Activated CD4-positive, alpha-beta memory T cell treated with anti-CD3 and anti-CD28 coated beads for 36 hours (primary cell): ENCODE measurements at regions not wholly inside any gene's neighbourhood (a gene's known extent, or its start where the extent isn't known, plus 50 kb on each side); places are given as distances from the start of the nearest gene placed in this dataset.
"Not testable (repeated sequence)": the region's sequence is repeated elsewhere in the genome, so short reads cannot be mapped to it uniquely, and the experiment has no call there.

Experiments used
- CTCF ChIA-PET: fragments of 350-600 bp; sonication (Branson Sonifier 250); formaldehyde crosslinking; loops from one replicate; lab custom pipeline; 2021; ENCODE audit warnings: antibody characterized with exemption, inconsistent platforms; lab: Charles Lee
- POLR2A ChIA-PET: fragments of 350-600 bp; sonication (Branson Sonifier 250); formaldehyde crosslinking; loops from one replicate; lab custom pipeline; 2021; ENCODE audit warnings: antibody characterized with exemption; lab: Charles Lee
- DNase-seq: peaks from one replicate; pipeline ENCODE4 v3.0.0-alpha.2; 2020
- H3K27ac Mint-ChIP-seq: one replicate; pipeline ENCODE4 v1.8.0; 2021; ENCODE audit warnings: mixed read lengths
- H3K27me3 Mint-ChIP-seq: one replicate; pipeline ENCODE4 v1.8.0; 2021; ENCODE audit warnings: mixed read lengths
- H3K36me3 Mint-ChIP-seq: one replicate; pipeline ENCODE4 v1.8.0; 2021; ENCODE audit warnings: mixed read lengths
- H3K4me1 Mint-ChIP-seq: one replicate; pipeline ENCODE4 v1.8.0; 2021; ENCODE audit warnings: low read depth, mixed read lengths
- H3K4me3 Mint-ChIP-seq: one replicate; pipeline ENCODE4 v1.8.0; 2021; ENCODE audit warnings: mild to moderate bottlenecking, mixed read lengths
- H3K9me3 Mint-ChIP-seq: one replicate; pipeline ENCODE4 v1.8.0; 2021; ENCODE audit warnings: mixed read lengths
- intact Hi-C: fragments of 100-400 bp; cut with micrococcal nuclease; formaldehyde crosslinking; loops from one replicate; pipeline ENCODE4 v1.15.1; 2023

DNA sequence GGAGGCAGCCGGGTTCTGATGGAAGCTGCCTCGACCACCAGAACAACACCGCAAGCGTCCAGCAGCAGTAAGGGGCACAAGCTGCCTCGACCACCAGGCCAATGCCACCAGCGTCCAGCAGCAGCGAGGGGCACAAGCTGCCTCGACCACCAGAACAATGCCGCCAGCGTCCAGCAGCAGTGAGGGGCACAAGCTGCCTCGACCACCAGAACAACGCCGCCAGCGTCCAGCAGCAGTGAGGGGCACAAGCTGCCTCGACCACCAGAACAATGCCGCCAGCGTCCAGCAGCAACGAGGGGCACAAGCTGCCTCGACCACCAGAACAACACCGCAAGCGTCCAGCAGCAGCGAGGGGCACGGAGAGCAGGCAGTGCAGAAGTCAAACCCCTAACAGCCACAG is 94.9 kb downstream of the TMEM18 start:
- POLR2A ChIA-PET, H3K4me3 Mint-ChIP-seq, H3K36me3 Mint-ChIP-seq, DNase-seq, H3K9me3 Mint-ChIP-seq, intact Hi-C loops, H3K27ac Mint-ChIP-seq, H3K27me3 Mint-ChIP-seq: not testable (repeated sequence)
- peaks cover 14% of the 10 kb centered on the region for H3K4me1 Mint-ChIP-seq
- CTCF ChIA-PET, result interaction anchor here (0.5 kb wide), 1 partner anchor 559 kb away, joined by 3 read pairs; no protein-coding TSS in a partner anchor

DNA sequence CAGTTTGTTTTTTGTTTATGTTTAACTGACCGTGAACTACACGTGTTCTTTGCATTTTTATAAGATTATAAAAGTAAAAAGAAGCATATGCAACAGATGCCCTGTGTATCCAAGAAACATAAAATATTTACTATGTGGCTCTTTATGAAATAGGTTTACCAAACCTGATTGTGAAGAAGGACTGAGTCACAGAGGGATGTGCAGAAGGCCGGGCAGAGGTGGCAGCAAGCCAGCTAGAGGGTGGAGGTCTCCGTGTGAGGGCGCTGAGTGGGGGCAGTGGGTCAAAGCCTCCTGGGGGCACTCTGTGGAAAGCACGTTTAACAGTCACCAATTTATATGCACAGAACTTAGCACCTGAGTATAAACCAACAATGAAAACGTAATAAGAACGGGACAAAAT is 97.2 kb downstream of the TMEM18 start:
- POLR2A ChIA-PET, result no interaction called here
- Mint-ChIP-seq H3K4me3 (no peak overlapping the region), H3K4me1 (peaks cover 6% of the 10 kb centered on the region), H3K9me3 (peaks cover 14% of the 10 kb centered on the region), H3K27ac (no peak overlapping the region), H3K27me3 (peaks cover 5% of the 10 kb centered on the region), H3K36me3 (no peaks in the 10 kb centered on the region)
- DNase-seq, result no peak
- CTCF ChIA-PET, result no interaction called here
- intact Hi-C loops, result no loop called here

DNA sequence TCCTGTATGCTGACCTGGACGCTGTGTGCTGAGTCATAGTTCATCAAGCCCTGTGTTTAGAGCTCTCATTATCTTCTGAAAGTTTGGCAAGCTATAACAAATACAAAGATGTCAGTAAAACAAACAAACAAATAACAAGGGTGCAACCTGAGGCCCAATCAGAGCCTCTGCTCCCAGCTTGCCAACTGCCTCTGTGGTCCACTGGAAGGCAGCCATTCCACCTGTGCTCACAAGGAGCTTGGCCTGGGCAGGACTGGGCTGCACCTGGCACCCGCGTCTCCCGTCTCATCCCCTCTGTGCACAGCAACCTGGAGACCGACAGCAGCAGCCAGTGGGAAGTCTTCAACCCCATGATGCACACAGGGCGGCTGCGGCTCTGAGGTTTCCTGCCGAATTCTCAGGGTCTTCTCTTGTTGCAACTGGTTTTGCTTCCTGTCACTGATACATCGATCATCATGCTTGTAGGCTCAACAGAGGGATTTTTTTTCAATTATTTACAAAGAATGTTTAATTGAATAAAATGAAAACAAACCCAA is 97.8 kb downstream of the TMEM18 start:
- peaks cover 14% of the 10 kb centered on the region for H3K9me3 Mint-ChIP-seq
- no peak overlapping the region for H3K4me3 Mint-ChIP-seq
- POLR2A ChIA-PET, result no interaction called here
- no peak overlapping the region for H3K27ac Mint-ChIP-seq
- H3K27me3 Mint-ChIP-seq, result peaks cover 5% of the 10 kb centered on the region
- no peaks in the 10 kb centered on the region for H3K36me3 Mint-ChIP-seq
- intact Hi-C loops, result no loop called here
- no peak for DNase-seq
- peaks cover under 1% of the 10 kb centered on the region for H3K4me1 Mint-ChIP-seq
- CTCF ChIA-PET, result no interaction called here

DNA sequence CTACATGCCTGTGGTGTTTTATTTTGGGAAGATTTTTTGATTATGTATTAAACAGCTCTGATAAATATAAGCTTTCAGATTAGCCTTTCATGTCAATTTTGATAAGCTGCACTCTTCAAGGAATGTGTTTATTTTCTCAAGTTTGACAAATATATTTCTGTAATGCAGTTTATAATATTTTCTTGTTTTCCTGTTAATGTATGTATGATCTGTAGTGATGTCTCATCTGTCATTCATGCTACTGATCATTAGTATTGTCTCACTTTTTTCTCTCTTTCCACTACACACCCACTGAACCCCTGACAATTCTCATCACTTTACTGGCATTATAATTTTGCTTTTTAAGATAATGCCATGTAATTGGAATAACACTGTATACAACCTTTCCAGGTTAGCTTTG is 100.9 kb downstream of the TMEM18 start:
- H3K9me3 Mint-ChIP-seq, result peaks cover 18% of the 10 kb centered on the region
- no peak overlapping the region for H3K4me3 Mint-ChIP-seq
- CTCF ChIA-PET, result no interaction called here
- no peak overlapping the region for H3K27ac Mint-ChIP-seq
- no peaks in the 10 kb centered on the region for H3K36me3 Mint-ChIP-seq
- no peak for DNase-seq
- peaks cover 14% of the 10 kb centered on the region for H3K27me3 Mint-ChIP-seq
- POLR2A ChIA-PET, result no interaction called here
- no peaks in the 10 kb centered on the region for H3K4me1 Mint-ChIP-seq
- intact Hi-C loops, result no loop called here

DNA sequence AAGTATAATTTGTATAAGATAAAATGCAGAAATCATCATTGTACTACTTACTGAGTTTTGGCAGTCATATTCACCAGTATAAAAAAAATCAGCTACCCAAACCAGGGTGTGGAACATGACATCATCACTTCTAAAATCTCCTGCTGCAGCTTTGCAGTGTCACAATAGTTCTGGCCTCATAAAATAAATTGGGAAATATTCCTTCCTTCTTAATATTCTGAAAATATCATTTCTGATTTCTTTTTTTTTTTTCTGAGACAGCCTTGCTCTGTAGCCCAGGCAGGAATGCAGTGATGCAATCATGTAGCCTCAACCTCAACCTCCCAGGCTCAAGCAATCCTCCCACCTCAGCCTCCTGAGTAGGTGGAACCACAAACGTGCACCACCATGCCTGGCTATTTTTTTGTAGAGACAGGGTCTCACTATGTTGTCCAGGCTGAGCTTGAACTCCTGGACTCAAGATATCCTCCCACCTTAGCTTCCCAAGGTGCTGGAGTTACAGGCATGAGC is 101.4 kb downstream of the TMEM18 start:
- H3K9me3 Mint-ChIP-seq, result peaks cover 20% of the 10 kb centered on the region
- peaks cover 16% of the 10 kb centered on the region for H3K27me3 Mint-ChIP-seq
- no peak for DNase-seq
- H3K4me3 Mint-ChIP-seq, result no peak overlapping the region
- no peaks in the 10 kb centered on the region for H3K36me3 Mint-ChIP-seq
- intact Hi-C loops, result no loop called here
- H3K27ac Mint-ChIP-seq, result no peak overlapping the region
- CTCF ChIA-PET, result no interaction called here
- H3K4me1 Mint-ChIP-seq, result no peaks in the 10 kb centered on the region
- POLR2A ChIA-PET, result no interaction called here

DNA sequence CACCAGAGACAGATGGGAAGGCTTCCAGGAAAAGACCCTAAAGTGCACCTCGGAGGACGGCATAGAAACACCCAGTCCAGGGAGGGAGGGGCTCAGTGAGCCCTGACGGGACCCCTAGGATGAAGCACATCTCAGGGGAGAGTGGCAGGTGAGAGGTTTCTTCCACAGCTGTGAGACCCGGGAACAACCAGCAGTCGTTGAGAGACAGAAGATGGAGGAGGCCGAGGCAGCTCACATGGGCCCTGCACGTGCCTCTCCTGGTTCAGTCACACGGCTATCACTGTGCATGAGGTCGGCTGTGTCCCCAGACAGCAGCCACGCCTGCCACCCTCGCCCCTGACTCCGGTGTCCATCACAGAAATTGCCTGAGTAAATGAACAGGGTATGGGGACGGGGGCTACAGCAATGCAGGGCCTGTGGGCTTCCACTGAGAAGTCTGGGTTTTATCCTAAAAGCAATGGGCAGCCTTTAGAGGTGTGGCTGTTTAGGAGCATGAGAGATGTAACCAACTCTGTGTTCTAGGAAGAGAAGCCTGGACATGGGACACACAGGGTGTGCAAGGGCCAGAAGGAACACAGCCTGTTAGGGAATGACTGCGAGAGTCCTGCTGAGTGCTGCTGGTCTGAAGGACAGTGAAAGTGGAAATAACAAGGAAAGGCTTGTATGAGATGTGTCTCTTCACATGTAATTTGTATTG is 102.0 kb downstream of the TMEM18 start:
- no peak overlapping the region for H3K4me3 Mint-ChIP-seq
- ChIA-PET POLR2A (no interaction called here), CTCF (no interaction called here)
- no peaks in the 10 kb centered on the region for H3K4me1 Mint-ChIP-seq
- no peaks in the 10 kb centered on the region for H3K36me3 Mint-ChIP-seq
- H3K9me3 Mint-ChIP-seq, result peaks cover 20% of the 10 kb centered on the region
- H3K27me3 Mint-ChIP-seq, result peaks cover 20% of the 10 kb centered on the region
- DNase-seq, result no peak
- no peak overlapping the region for H3K27ac Mint-ChIP-seq
- intact Hi-C loops, result no loop called here

DNA sequence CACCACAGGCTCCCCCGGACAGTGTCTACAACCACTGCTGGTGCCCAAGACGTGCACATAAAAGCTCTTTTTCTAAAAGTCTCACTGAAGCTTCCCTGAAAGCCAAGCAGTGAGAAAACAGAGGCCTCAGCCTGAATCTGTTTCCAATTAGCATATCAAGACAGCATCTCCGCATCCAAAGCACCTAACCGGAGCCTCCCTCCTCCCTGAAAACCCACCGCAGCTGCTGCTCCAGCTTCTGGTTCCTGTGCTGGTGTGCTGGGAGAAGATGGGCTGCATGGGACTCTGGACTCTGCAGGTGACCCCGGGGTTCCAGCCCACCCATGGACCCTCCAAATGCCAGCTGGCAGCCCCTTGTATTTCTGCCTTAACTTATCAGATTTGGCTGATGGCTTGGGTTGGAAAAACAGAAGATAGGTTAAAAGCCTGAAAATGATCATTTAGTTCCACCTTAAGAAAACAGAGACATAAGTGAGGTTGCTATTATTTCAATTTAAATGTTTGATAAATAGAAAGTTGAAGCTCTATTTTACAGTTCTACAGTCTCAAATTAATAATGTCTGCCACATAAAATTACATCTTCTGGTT is 103.3 kb downstream of the TMEM18 start:
- Mint-ChIP-seq H3K9me3 (peaks cover 20% of the 10 kb centered on the region), H3K27ac (no peak overlapping the region), H3K4me3 (no peak overlapping the region), H3K36me3 (no peaks in the 10 kb centered on the region), H3K27me3 (peaks cover 22% of the 10 kb centered on the region), H3K4me1 (no peaks in the 10 kb centered on the region)
- ChIA-PET POLR2A (no interaction called here), CTCF (no interaction called here)
- intact Hi-C loops, result no loop called here
- no peak for DNase-seq

DNA sequence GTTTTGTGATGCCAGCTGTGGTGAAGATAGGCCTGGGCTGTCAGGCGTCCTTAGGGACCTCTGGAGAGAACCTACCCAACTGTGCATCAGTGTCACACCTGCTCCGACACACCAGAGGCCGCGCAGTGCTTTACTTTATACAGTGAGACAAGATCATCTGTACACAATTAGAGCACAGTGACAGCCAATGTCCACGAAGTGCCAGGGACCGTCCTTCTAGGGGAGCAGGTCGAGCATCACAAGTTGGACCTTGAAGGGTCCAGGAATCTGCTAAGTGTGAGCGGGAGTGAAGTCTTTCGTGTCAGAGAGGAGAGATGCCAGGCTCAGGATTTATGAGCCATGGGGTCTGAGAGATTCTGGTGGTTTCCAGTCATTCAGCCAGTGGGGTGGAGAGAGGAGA is 104.2 kb downstream of the TMEM18 start:
- intact Hi-C loops, result no loop called here
- Mint-ChIP-seq H3K4me1 (no peaks in the 10 kb centered on the region), H3K9me3 (peaks cover 20% of the 10 kb centered on the region), H3K36me3 (no peaks in the 10 kb centered on the region), H3K27me3 (peaks cover 20% of the 10 kb centered on the region), H3K27ac (no peak overlapping the region), H3K4me3 (no peak overlapping the region)
- POLR2A ChIA-PET, result no interaction called here
- DNase-seq, result no peak
- CTCF ChIA-PET, result no interaction called here

DNA sequence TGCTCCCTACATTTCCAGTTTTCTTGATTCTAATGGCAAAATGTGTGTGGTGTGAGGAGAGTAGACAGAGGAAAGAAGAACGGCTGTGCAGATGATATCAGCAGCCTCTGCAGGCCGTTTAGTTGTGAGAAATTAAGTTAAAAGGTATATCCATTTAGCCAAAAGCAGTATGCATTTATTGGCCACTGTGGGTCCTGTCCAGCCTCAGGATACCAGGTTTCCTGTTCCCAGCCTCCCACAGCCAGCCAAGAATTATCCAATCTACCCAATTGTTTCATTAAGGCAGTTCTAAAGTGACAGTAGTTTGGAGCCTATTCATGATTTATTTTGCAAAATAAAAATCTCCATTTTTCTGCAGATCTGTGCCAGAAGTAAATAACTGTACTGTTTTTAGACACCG is 107.5 kb downstream of the TMEM18 start:
- intact Hi-C loops, result no loop called here
- CTCF ChIA-PET, result interaction anchor here (0.7 kb wide), 1 partner anchor 67 kb away, joined by 3 read pairs; no protein-coding TSS in a partner anchor
- peaks cover 36% of the 10 kb centered on the region for H3K27me3 Mint-ChIP-seq

DNA sequence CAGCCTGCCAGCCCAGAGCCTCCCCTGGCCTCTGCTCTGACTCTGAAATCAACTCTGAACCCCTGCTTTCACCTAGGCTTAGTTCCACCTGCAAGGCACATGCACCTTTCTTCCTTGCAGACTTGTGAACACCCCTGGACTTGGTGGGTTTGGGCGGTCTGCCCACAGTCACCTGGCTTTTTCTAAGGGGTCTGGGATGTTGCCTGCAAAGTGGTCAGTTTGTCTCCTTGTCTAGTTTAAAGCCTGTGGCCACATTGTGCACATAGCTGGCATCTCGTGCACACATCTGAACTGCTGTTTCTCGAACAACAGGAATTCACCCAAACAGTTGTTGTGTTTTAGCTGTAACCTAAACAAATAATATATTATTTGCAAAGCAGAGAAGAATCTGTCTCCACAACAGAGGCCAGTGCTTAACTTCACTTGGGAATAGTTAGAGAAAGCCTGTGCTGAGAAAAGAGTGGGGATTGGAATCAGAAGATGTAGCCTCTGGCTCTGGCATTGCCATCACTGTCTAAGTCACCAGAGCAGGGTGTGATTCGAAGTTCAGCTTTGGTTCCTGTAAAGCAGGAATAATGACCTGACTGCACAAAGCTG is 108.5 kb downstream of the TMEM18 start:
- Mint-ChIP-seq H3K4me1 (no peaks in the 10 kb centered on the region), H3K9me3 (peaks cover 6% of the 10 kb centered on the region), H3K27me3 (peaks cover 36% of the 10 kb centered on the region), H3K4me3 (no peak overlapping the region), H3K36me3 (no peaks in the 10 kb centered on the region), H3K27ac (no peak overlapping the region)
- DNase-seq, result no peak
- intact Hi-C loops, result no loop called here
- ChIA-PET POLR2A (no interaction called here), CTCF (no interaction called here)

More for the DNA sequence above, 107.5 kb downstream of the TMEM18 start:
- no peak for DNase-seq
- Mint-ChIP-seq H3K4me3 (no peak overlapping the region), H3K27ac (no peak overlapping the region), H3K36me3 (no peaks in the 10 kb centered on the region), H3K4me1 (no peaks in the 10 kb centered on the region), H3K9me3 (peaks cover 6% of the 10 kb centered on the region)
- POLR2A ChIA-PET, result no interaction called here

DNA sequence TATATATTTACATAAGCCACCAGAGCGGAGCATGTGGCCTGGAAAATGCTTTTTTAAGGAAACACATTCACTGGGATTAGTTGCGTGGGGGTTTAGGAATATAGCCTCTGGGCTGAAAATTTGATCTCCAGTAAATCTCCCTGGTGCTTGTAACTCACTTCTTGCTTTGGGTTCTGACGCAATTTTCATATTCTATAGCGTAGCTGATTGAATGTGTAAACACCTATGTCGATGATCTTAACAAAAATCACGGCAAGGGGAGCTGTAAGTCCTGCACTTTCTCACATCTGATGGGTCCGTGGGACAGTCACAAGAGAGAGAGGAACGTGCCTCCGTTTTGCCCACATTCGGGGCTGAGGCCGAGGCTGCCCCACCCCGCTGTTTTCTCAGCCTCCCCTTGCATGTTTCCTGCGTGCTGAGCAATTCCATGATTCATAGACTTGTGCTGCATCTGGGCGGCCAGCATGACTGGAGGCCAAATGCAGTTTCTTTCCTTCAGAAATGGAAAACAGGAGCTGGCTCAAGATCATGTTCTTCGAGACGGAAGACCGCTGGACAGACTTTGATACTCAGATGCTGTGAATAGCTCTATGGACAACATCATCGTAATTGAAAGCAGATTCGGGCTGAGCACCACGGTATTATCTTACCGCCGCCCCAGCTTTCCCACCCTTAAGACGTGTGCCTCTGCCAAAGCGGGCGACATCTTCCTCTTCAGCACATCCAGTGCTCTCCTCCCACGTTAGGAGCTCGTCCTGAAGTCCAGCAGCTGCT is 109.2 kb downstream of the TMEM18 start:
- Mint-ChIP-seq H3K27me3 (peaks cover 36% of the 10 kb centered on the region), H3K36me3 (no peaks in the 10 kb centered on the region), H3K27ac (no peak overlapping the region), H3K4me1 (no peaks in the 10 kb centered on the region), H3K4me3 (no peak overlapping the region), H3K9me3 (peaks cover 6% of the 10 kb centered on the region)
- ChIA-PET POLR2A (no interaction called here), CTCF (no interaction called here)
- intact Hi-C loops, result no loop called here
- no peak for DNase-seq

DNA sequence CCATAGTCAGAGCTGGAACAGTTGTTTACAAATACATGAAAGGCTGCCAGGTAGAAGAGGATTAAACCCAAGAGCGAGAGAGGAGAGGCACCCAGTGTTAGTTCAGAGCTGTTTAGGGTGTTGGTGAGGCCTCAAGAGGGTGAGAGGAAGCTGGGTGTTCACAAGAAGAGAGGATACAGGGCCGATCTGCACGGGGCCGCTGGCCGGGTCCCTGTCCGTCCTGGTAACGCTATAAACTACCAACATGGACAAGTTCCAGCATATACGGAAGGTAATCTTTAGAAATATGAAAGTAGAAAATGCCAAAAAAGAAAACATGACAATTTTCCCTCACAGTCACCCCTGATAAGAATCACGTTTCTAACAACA is 109.7 kb downstream of the TMEM18 start:
- no peak overlapping the region for H3K27ac Mint-ChIP-seq
- POLR2A ChIA-PET, result no interaction called here
- H3K36me3 Mint-ChIP-seq, result no peaks in the 10 kb centered on the region
- DNase-seq, result no peak
- intact Hi-C loops, result no loop called here
- H3K4me3 Mint-ChIP-seq, result no peak overlapping the region
- H3K27me3 Mint-ChIP-seq, result peaks cover 36% of the 10 kb centered on the region
- H3K9me3 Mint-ChIP-seq, result peaks cover 6% of the 10 kb centered on the region
- CTCF ChIA-PET, result no interaction called here
- H3K4me1 Mint-ChIP-seq, result no peaks in the 10 kb centered on the region
